B cell (primary cell): ENCODE measurements at regions not wholly inside any gene's neighbourhood (a gene's known extent, or its start where the extent isn't known, plus 50 kb on each side); places are given as distances from the start of the nearest gene placed in this dataset.
"Not testable (repeated sequence)": the region's sequence is repeated elsewhere in the genome, so short reads cannot be mapped to it uniquely, and the experiment has no call there.

Source experiments
- ATAC-seq: fragments of 200-7000 bp; cut with Tn5 transposase; one replicate; pipeline ENCODE4 v1.10.0; 2021; ENCODE audit warnings: low read depth, mild to moderate bottlenecking, moderate number of reproducible peaks, moderate library complexity
- CTCF ChIA-PET: fragments of 350-600 bp; sonication (Branson Sonifier 250); formaldehyde crosslinking; loops from one replicate; lab custom pipeline; 2021; ENCODE audit warnings: antibody characterized with exemption, inconsistent platforms; lab: Charles Lee
- POLR2A ChIA-PET: fragments of 350-600 bp; sonication (Branson Sonifier 250); formaldehyde crosslinking; loops from one replicate; lab custom pipeline; 2021; ENCODE audit warnings: antibody characterized with exemption; lab: Charles Lee
- DNase-seq: peaks from one replicate; pipeline ENCODE4 v3.0.0; 2013
- H2AFZ ChIP-seq: 2 replicates; pipeline ENCODE4 v1.6.1; 2012; ENCODE audit warnings: mild to moderate bottlenecking, low read depth, low read length; ENCODE audit not compliant: insufficient read depth, poor library complexity, severe bottlenecking
- H3K27ac ChIP-seq, 2 donors: 1 replicate in 1 of 2; 2 replicates in 1 of 2; pipeline ENCODE4 v1.5.1; 2012 to 2013; ENCODE audit warnings: low read length in 2 of 2, mild to moderate bottlenecking in 2 of 2, moderate library complexity in 1 of 2
- H3K27me3 ChIP-seq, 4 experiments: fragments of 200-600 bp in 1 of 4; sonication (generic) in 1 of 4; replicated peaks in 1 of 4; 1 replicate in 2 of 4; 2 replicates in 2 of 4; pipeline versions ENCODE4 v1.6.1 to v1.7.0; 2013 to 2016; ENCODE audit warnings: low read length in 3 of 4, mild to moderate bottlenecking in 2 of 4, mixed read lengths in 1 of 4, moderate library complexity in 1 of 4; ENCODE audit not compliant: insufficient read depth in 4 of 4, control insufficient read depth in 3 of 4; ENCODE audit errors: control extremely low read depth in 1 of 4
- H3K36me3 ChIP-seq, 2 experiments: replicated peaks in 1 of 2; 1 replicate in 1 of 2; 2 replicates in 1 of 2; pipeline versions ENCODE4 v1.6.1 to v1.7.1; 2013; ENCODE audit warnings: low read length in 1 of 2; ENCODE audit not compliant: insufficient read depth in 2 of 2, control insufficient read depth in 1 of 2; ENCODE audit errors: control extremely low read depth in 1 of 2, extremely low read depth in 1 of 2
- H3K4me1 ChIP-seq, 2 donors: fragments of 200-600 bp in 1 of 2; sonication (generic) in 1 of 2; 1 replicate in 1 of 2; 2 replicates in 1 of 2; pipeline versions ENCODE4 v1.5.1 to v1.6.1; 2013 to 2017; ENCODE audit warnings: low read length in 2 of 2; ENCODE audit not compliant: control insufficient read depth in 2 of 2, insufficient read depth in 2 of 2
- H3K4me2 ChIP-seq: replicated peaks from 2 replicates; pipeline ENCODE3; 2012; ENCODE audit warnings: mild to moderate bottlenecking, low read depth, low read length; ENCODE audit not compliant: poor library complexity, severe bottlenecking
- H3K4me3 ChIP-seq, 5 experiments: fragments of 200-600 bp in 1 of 5; sonication (generic) in 1 of 5; 1 replicate in 3 of 5; 2 replicates in 2 of 5; pipeline versions ENCODE4 v1.5.1 to v1.7.0; 2011 to 2016; ENCODE audit warnings: low read length in 4 of 5, mild to moderate bottlenecking in 4 of 5, low read depth in 2 of 5, control low read depth in 1 of 5, moderate library complexity in 1 of 5; ENCODE audit not compliant: insufficient read depth in 1 of 5; ENCODE audit errors: control extremely low read depth in 1 of 5, extremely low read depth in 1 of 5
- H3K79me2 ChIP-seq: fragments of 200-600 bp; sonication (generic); one replicate; pipeline ENCODE4 v1.6.0; 2016; ENCODE audit warnings: low read length; ENCODE audit not compliant: control insufficient read depth, insufficient read depth
- H3K9ac ChIP-seq: fragments of 200-600 bp; sonication (generic); 2 replicates; pipeline ENCODE4 v1.6.1; 2017; ENCODE audit warnings: mild to moderate bottlenecking, low read length, moderate library complexity
- H3K9me3 ChIP-seq, 3 donors: one replicate each; pipeline versions ENCODE4 v1.6.1 to v1.7.1; 2013; ENCODE audit warnings: low read length in 2 of 3; ENCODE audit not compliant: control insufficient read depth in 2 of 3, insufficient read depth in 1 of 3; ENCODE audit errors: control extremely low read depth in 1 of 3
- H4K20me1 ChIP-seq: 2 replicates; pipeline ENCODE4 v1.6.0; 2012; ENCODE audit warnings: mild to moderate bottlenecking, low read length; ENCODE audit not compliant: insufficient read depth, control insufficient read depth, poor library complexity, severe bottlenecking
- H3K27ac Mint-ChIP-seq: one replicate; pipeline ENCODE4 v1.8.0; 2021; ENCODE audit warnings: mixed read lengths
- H3K27me3 Mint-ChIP-seq: one replicate; pipeline ENCODE4 v1.8.0; 2021; ENCODE audit warnings: mixed read lengths
- H3K4me1 Mint-ChIP-seq: one replicate; pipeline ENCODE4 v1.8.0; 2021; ENCODE audit warnings: mixed read lengths
- H3K4me3 Mint-ChIP-seq: one replicate; pipeline ENCODE4 v1.8.0; 2021; ENCODE audit warnings: mixed read lengths
- H3K9me3 Mint-ChIP-seq: one replicate; pipeline ENCODE4 v1.8.0; 2022; ENCODE audit warnings: mixed read lengths; ENCODE audit not compliant: insufficient read depth
- EZH2 ChIP-seq: IDR thresholded peaks from 2 replicates; pipeline ENCODE4 v1.6.1; 2012; ENCODE audit warnings: borderline replicate concordance, low read depth, mild to moderate bottlenecking, moderate library complexity, low read length; ENCODE audit not compliant: insufficient read depth, poor library complexity, severe bottlenecking
- WGBS: methylation state at CpG from one replicate; pipeline ENCODE4 v1.1.5; 2013; ENCODE audit warnings: missing lambda C conversion rate; ENCODE audit not compliant: insufficient coverage; 5-methylcytosine and 5-hydroxymethylcytosine counted together
- intact Hi-C: fragments of 100-400 bp; cut with micrococcal nuclease; formaldehyde crosslinking; loops from one replicate; pipeline ENCODE4 v1.10.0; 2022
- TF ChIP-seq, protein P1 (sequence below): fragments of 200-600 bp; IDR thresholded peaks from one replicate; pipeline ENCODE4 v1.8.0; 2022; ENCODE audit warnings: antibody characterized with exemption, mild to moderate bottlenecking

- DNase-seq (no peak), ATAC-seq (no peak)
- H3K4me1 Mint-ChIP-seq, result no peaks in the 10 kb centered on the region
- no peak overlapping the region for H3K27ac Mint-ChIP-seq
- Histone ChIP-seq H3K79me2 (no peaks in the 10 kb centered on the region), H3K27ac (no peak overlapping the region), H2AFZ (no peak overlapping the region), H3K9ac (no peak overlapping the region), H3K36me3 (no peaks in the 10 kb centered on the region), H3K4me3 (no peak overlapping the region), H3K27me3 (no peaks in the 10 kb centered on the region), H3K4me2 (no peak overlapping the region), H3K4me1 (no peaks in the 10 kb centered on the region), H3K9me3 (peaks cover 0 to 7% (median 6%) of the 10 kb centered on the region in 3 donors), H4K20me1 (no peaks in the 10 kb centered on the region)
- POLR2A ChIA-PET, result no interaction called here
- TF ChIP-seq, protein P1, sequence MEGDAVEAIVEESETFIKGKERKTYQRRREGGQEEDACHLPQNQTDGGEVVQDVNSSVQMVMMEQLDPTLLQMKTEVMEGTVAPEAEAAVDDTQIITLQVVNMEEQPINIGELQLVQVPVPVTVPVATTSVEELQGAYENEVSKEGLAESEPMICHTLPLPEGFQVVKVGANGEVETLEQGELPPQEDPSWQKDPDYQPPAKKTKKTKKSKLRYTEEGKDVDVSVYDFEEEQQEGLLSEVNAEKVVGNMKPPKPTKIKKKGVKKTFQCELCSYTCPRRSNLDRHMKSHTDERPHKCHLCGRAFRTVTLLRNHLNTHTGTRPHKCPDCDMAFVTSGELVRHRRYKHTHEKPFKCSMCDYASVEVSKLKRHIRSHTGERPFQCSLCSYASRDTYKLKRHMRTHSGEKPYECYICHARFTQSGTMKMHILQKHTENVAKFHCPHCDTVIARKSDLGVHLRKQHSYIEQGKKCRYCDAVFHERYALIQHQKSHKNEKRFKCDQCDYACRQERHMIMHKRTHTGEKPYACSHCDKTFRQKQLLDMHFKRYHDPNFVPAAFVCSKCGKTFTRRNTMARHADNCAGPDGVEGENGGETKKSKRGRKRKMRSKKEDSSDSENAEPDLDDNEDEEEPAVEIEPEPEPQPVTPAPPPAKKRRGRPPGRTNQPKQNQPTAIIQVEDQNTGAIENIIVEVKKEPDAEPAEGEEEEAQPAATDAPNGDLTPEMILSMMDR, result no peak
- TF ChIP-seq EZH2, result no peak
- intact Hi-C loops, result no loop called here
- CTCF ChIA-PET, result no interaction called here
- WGBS, result no CpG with 5 or more reads among the region's 2 CpGs
- H3K9me3 Mint-ChIP-seq, result peaks cover 17% of the 10 kb centered on the region
- H3K27me3 Mint-ChIP-seq, result no peaks in the 10 kb centered on the region
- no peak overlapping the region for H3K4me3 Mint-ChIP-seq
These were observed 188.2 kb downstream of the DKK1 start for GRCh38 chr10:52502237-52502636.

- H3K4me2 ChIP-seq, H3K9ac ChIP-seq, H3K27ac Mint-ChIP-seq, H2AFZ ChIP-seq, H3K4me1 Mint-ChIP-seq, H3K79me2 ChIP-seq, CTCF ChIA-PET, H3K9me3 ChIP-seq, H3K4me3 Mint-ChIP-seq, H3K27ac ChIP-seq, H3K36me3 ChIP-seq, H4K20me1 ChIP-seq, intact Hi-C loops, H3K4me1 ChIP-seq, ATAC-seq, H3K27me3 ChIP-seq, H3K4me3 ChIP-seq, DNase-seq, H3K27me3 Mint-ChIP-seq, POLR2A ChIA-PET: not testable (repeated sequence)
- WGBS, result 100% methylated on average over 3 of the region's 7 CpGs
- H3K9me3 Mint-ChIP-seq, result peaks cover 13% of the 10 kb centered on the region
These were observed 191.3 kb downstream of the DKK1 start for GRCh38 chr10:52505341-52505740.
